ENCODE measurements at regions not wholly inside any gene's neighbourhood (a gene's known extent, or its start where the extent isn't known, plus 50 kb on each side); places are given as distances from the start of the nearest gene placed in this dataset.

DNA sequence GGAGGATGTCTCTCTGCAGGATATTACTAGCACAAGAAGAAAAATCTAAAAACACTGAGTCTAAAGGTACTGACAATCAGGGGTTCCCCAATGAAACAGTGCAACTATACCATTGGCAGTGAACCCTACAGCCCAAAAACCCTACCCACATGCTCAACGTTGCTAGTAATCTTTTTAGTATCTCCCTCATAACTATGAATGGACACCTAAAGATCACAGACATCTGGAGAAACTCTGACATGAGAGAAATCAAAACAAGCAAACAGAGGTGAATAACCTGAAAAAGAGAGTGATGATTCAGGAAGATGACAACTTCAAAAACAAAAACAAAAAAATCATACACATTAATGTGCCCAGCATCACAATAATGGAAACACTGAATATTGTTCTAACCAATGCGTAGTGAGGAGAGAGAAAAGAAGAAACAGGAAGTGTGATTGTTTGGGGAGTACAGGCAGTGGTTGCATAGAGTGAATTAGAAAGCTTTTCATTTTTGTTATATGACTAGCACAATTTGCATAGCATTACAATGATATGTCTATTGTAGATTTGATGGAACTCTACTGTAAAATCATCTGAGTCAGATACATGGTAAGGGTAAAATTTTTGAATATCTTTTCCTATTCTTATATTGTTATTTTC lies 78.9 kb upstream of the FMR1 start:
- Histone ChIP-seq H3K9me3 (ENCODE audit: low read length) (no peaks in the 10 kb centered on the region), H3K9ac (ENCODE audit: low read length) (no peak overlapping the region), H3F3A (ENCODE audit: insufficient read depth, low read length, poor library complexity, severe bottlenecking) (no peaks in the 10 kb centered on the region), H3K27me3 (ENCODE audit: insufficient read depth, low read depth, low read length) (no peaks in the 10 kb centered on the region), H3K9me2 (ENCODE audit: insufficient read depth, low read length) (no peaks in the 10 kb centered on the region), H3K36me3 (ENCODE audit: insufficient read depth, low read length) (no peaks in the 10 kb centered on the region), H3K4me3 (ENCODE audit: low read length) (no peak overlapping the region), H3K4me2 (ENCODE audit: low read length) (no peak overlapping the region), H2AFZ (ENCODE audit: low read depth, low read length) (no peak overlapping the region), H4K20me1 (ENCODE audit: insufficient read depth) (no peaks in the 10 kb centered on the region), H3K27ac (ENCODE audit: low read length) (no peak overlapping the region), H3K79me2 (replicated peaks; ENCODE audit: insufficient read depth, low read length) (no peaks in the 10 kb centered on the region)
- no peak for TF ChIP-seq TAF1 (IDR thresholded peaks at IDR 0.05; ENCODE audit: low read depth)
- TF ChIP-seq CTCF (IDR thresholded peaks at IDR 0.05; ENCODE audit: poor library complexity, severe bottlenecking): no peak

DNA sequence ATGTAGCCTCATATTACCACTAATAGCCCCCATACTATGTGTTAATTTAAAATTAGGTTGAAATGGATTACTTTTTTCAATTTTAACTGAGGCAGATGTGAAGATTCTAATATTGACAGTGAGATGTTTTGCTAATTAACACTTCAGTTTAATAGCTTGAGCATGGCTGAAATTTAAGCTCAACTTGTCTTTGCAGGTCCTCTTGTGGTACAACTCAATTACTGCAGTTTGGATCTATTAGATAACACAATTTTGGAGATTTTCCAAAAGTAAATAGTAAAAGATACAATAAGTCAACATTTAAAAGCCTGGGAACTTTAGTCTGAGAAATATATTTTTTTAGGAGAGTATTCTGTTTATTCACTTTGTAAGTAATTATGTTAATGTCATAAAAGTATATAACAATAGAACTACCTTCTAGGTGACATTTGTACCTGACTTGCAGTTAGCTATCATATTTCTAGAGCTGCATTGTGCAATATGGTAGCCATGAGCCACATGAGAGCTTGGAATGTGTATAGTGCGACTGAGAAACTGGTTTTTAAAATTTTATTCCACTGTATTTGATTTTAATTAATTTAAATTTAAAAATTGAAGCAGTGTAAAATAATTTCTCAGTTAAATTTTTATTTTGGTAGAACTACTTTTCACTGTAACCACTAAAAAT lies 73.1 kb upstream of the FMR1 start:
- Histone ChIP-seq H3F3A (ENCODE audit: insufficient read depth, low read length, poor library complexity, severe bottlenecking) (no peaks in the 10 kb centered on the region), H3K27me3 (ENCODE audit: insufficient read depth, low read depth, low read length) (no peaks in the 10 kb centered on the region), H3K4me3 (ENCODE audit: low read length) (no peak overlapping the region), H3K27ac (ENCODE audit: low read length) (no peak overlapping the region), H3K9me2 (ENCODE audit: insufficient read depth, low read length) (no peaks in the 10 kb centered on the region), H3K79me2 (replicated peaks; ENCODE audit: insufficient read depth, low read length) (no peaks in the 10 kb centered on the region), H3K36me3 (ENCODE audit: insufficient read depth, low read length) (no peaks in the 10 kb centered on the region), H4K20me1 (ENCODE audit: insufficient read depth) (no peaks in the 10 kb centered on the region), H3K9ac (ENCODE audit: low read length) (no peak overlapping the region), H3K9me3 (ENCODE audit: low read length) (no peaks in the 10 kb centered on the region), H3K4me2 (ENCODE audit: low read length) (no peak overlapping the region), H2AFZ (ENCODE audit: low read depth, low read length) (no peak overlapping the region)
- no peak for TF ChIP-seq EP300 (conservative IDR thresholded peaks at IDR 0.05; ENCODE audit: poor library complexity, severe bottlenecking)
- TF ChIP-seq RAD21 (conservative IDR thresholded peaks at IDR 0.05): no peak
- TF ChIP-seq TAF1 (IDR thresholded peaks at IDR 0.05; ENCODE audit: low read depth): no peak
- no peak for TF ChIP-seq MXI1 (conservative IDR thresholded peaks at IDR 0.05; ENCODE audit: poor library complexity, severe bottlenecking)
- no peak for TF ChIP-seq POLR2AphosphoS5 (IDR thresholded peaks at IDR 0.05)
- TF ChIP-seq REST (IDR thresholded peaks at IDR 0.05; ENCODE audit: borderline replicate concordance): no peak
- no peak for TF ChIP-seq CTCF (IDR thresholded peaks at IDR 0.05; ENCODE audit: poor library complexity, severe bottlenecking)
- TF ChIP-seq EZH2 (IDR thresholded peaks at IDR 0.05; ENCODE audit: borderline replicate concordance, insufficient read depth, low read length, poor library complexity, severe bottlenecking): no peak
- no peak for TF ChIP-seq SMC3 (conservative IDR thresholded peaks at IDR 0.05; ENCODE audit: poor library complexity)

Data from neural cell (in vitro differentiated cells).